PC-9 (cell line): ENCODE measurements at regions not wholly inside any gene's neighbourhood (a gene's known extent, or its start where the extent isn't known, plus 50 kb on each side); places are given as distances from the start of the nearest gene placed in this dataset.

Source experiments
- BruUV-seq: library from RNA; stranded (reverse); fragments of 400-500 nt; replicated peaks from 2 replicates; lab custom pipeline; 2021; lab: Mats Ljungman, UMichigan
- CTCF ChIA-PET: fragments of 300-600 bp; sonication (Branson Sonifier 250); formaldehyde crosslinking; loops from one replicate; lab custom pipeline; 2022; ENCODE audit warnings: antibody characterized with exemption; lab: Charles Lee
- POLR2A ChIA-PET: fragments of 300-600 bp; sonication (Branson Sonifier 250); formaldehyde crosslinking; loops from one replicate; lab custom pipeline; 2022; ENCODE audit warnings: antibody characterized with exemption; ENCODE audit not compliant: unreplicated experiment; lab: Charles Lee
- DNase-seq, 2 experiments: peaks; one replicate each; pipeline versions ENCODE4 v3.0.0 to v3.0.0-alpha.2; 2015 to 2022; ENCODE audit warnings: mixed read lengths in 1 of 2
- H2AFZ ChIP-seq: fragments of 200-600 bp; sonication (generic); 2 replicates; pipeline ENCODE4 v1.8.1; 2017; ENCODE audit warnings: antibody characterized with exemption
- H3F3A ChIP-seq: fragments of 200-600 bp; sonication (generic); 2 replicates; pipeline ENCODE4 v1.8.1; 2017; ENCODE audit warnings: antibody characterized with exemption, mild to moderate bottlenecking, low read depth; ENCODE audit not compliant: insufficient read depth
- H3K27ac ChIP-seq: fragments of 200-600 bp; sonication (generic); 2 replicates; pipeline ENCODE4 v1.6.1; 2016; ENCODE audit warnings: mixed run types
- H3K27me3 ChIP-seq: fragments of 200-600 bp; sonication (generic); 2 replicates; pipeline ENCODE4 v1.6.1; 2016; ENCODE audit warnings: low read depth, mixed run types; ENCODE audit not compliant: insufficient read depth
- H3K36me3 ChIP-seq: fragments of 200-600 bp; sonication (generic); 2 replicates; pipeline ENCODE4 v1.6.1; 2016; ENCODE audit warnings: low read depth, mixed run types
- H3K4me1 ChIP-seq: fragments of 200-600 bp; sonication (generic); replicated peaks from 2 replicates; pipeline ENCODE4 v1.6.1; 2016; ENCODE audit warnings: mixed run types; ENCODE audit not compliant: insufficient read depth
- H3K4me2 ChIP-seq: fragments of 200-600 bp; sonication (generic); 2 replicates; pipeline ENCODE4 v1.6.1; 2017; ENCODE audit warnings: mixed run types
- H3K4me3 ChIP-seq: fragments of 200-600 bp; sonication (generic); 2 replicates; pipeline ENCODE4 v1.6.1; 2016; ENCODE audit warnings: mixed run types
- H3K79me2 ChIP-seq: fragments of 200-600 bp; sonication (generic); 2 replicates; pipeline ENCODE4 v1.6.1; 2017; ENCODE audit warnings: low read depth, mixed run types
- H3K9me2 ChIP-seq: fragments of 200-600 bp; sonication (generic); 2 replicates; pipeline ENCODE4 v1.8.1; 2017; ENCODE audit warnings: mild to moderate bottlenecking; ENCODE audit not compliant: insufficient read depth
- H3K9me3 ChIP-seq: fragments of 200-600 bp; sonication (generic); 2 replicates; pipeline ENCODE4 v1.8.1; 2016; ENCODE audit warnings: low read depth; ENCODE audit not compliant: insufficient read depth
- H4K20me1 ChIP-seq: fragments of 200-600 bp; sonication (generic); 2 replicates; pipeline ENCODE4 v1.8.1; 2017; ENCODE audit not compliant: insufficient read depth
- EZH2 ChIP-seq: fragments of 200-600 bp; sonication (generic); IDR thresholded peaks from 2 replicates; pipeline ENCODE4 v1.8.0; 2017; ENCODE audit warnings: antibody characterized with exemption, low read depth
- intact Hi-C: fragments of 100-400 bp; cut with micrococcal nuclease; formaldehyde crosslinking; loops from one replicate; pipeline ENCODE4 v1.10.0; 2022; ENCODE audit not compliant: unreplicated experiment
- TF ChIP-seq, protein P1 (sequence below): fragments of 200-600 bp; sonication (generic); conservative IDR thresholded peaks from 2 replicates; pipeline ENCODE4 v1.6.1; 2017; ENCODE audit warnings: mixed run types, antibody characterized with exemption, mild to moderate bottlenecking, moderate library complexity

DNA sequence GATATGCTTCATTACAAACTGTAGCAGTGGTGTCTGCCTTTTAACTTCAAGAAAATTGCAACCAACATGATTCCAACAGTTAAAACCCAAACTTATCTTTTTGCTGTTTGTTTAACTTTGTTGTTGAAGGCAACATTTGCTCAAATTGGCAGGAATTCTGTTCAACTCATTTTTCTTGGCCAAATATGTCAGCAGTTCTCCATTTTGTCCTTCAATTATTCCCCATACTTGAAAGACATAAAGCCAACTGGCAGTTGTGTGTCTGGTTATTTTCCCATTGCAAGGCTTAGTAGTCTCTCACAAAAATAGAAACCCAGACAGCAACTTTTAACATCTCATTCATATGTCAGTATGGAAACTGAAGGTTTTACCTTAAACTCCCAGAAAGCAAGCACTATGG, 146.3 kb downstream of the LRIG3 start:
- no peak overlapping the region for H3K27ac ChIP-seq
- no peak for DNase-seq
- TF ChIP-seq, protein P1, sequence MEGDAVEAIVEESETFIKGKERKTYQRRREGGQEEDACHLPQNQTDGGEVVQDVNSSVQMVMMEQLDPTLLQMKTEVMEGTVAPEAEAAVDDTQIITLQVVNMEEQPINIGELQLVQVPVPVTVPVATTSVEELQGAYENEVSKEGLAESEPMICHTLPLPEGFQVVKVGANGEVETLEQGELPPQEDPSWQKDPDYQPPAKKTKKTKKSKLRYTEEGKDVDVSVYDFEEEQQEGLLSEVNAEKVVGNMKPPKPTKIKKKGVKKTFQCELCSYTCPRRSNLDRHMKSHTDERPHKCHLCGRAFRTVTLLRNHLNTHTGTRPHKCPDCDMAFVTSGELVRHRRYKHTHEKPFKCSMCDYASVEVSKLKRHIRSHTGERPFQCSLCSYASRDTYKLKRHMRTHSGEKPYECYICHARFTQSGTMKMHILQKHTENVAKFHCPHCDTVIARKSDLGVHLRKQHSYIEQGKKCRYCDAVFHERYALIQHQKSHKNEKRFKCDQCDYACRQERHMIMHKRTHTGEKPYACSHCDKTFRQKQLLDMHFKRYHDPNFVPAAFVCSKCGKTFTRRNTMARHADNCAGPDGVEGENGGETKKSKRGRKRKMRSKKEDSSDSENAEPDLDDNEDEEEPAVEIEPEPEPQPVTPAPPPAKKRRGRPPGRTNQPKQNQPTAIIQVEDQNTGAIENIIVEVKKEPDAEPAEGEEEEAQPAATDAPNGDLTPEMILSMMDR: no peak
- TF ChIP-seq EZH2: no peak
- H3K9me3 ChIP-seq: no peaks in the 10 kb centered on the region
- CTCF ChIA-PET: no interaction called here
- no peaks in the 10 kb centered on the region for H3K4me1 ChIP-seq
- H3K9me2 ChIP-seq: peaks cover 4% of the 10 kb centered on the region; the same call in 1 of the 2 replicates
- intact Hi-C loops: no loop called here
- no peak overlapping the region for H2AFZ ChIP-seq
- no peak overlapping the region for H3K4me2 ChIP-seq
- H3K27me3 ChIP-seq: no peaks in the 10 kb centered on the region
- H3F3A ChIP-seq: no peaks in the 10 kb centered on the region
- H3K4me3 ChIP-seq: no peak overlapping the region
- H4K20me1 ChIP-seq: no peaks in the 10 kb centered on the region
- BruUV-seq: no TSS peak
- POLR2A ChIA-PET: no interaction called here
- no peaks in the 10 kb centered on the region for H3K79me2 ChIP-seq
- no peaks in the 10 kb centered on the region for H3K36me3 ChIP-seq

DNA sequence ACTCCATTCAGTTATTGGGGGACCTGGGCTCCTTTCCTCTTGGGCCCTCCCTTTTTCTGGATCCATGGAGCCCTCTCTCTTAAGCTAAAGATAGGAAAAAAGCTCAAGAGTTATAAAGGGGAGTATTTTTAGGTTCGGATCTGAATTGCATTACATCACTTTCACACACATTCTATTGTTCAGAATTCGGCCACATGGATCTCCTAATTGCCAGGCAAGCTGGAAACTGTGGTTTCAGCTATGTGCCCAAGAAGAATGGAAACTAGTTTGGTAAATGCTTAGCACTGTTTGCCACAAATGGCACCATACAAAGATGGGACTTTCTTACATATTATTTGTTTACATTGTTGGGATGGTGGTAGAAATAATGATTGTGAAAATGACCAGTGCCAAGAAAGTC, 145.6 kb downstream of the LRIG3 start:
- POLR2A ChIA-PET: no interaction called here
- TF ChIP-seq, protein P1: no peak
- no peak for TF ChIP-seq EZH2
- H2AFZ ChIP-seq: no peak overlapping the region; the same call in 1 of the 2 replicates
- no peaks in the 10 kb centered on the region for H4K20me1 ChIP-seq
- H3K36me3 ChIP-seq: no peaks in the 10 kb centered on the region
- H3K27me3 ChIP-seq: no peaks in the 10 kb centered on the region
- H3K4me3 ChIP-seq: no peak overlapping the region
- H3K79me2 ChIP-seq: no peaks in the 10 kb centered on the region
- H3K9me3 ChIP-seq: no peaks in the 10 kb centered on the region
- no peaks in the 10 kb centered on the region for H3F3A ChIP-seq
- intact Hi-C loops: no loop called here
- H3K4me2 ChIP-seq: no peak overlapping the region
- BruUV-seq: no TSS peak
- CTCF ChIA-PET: no interaction called here
- H3K9me2 ChIP-seq: peaks cover 4% of the 10 kb centered on the region; the same call in 1 of the 2 replicates
- H3K27ac ChIP-seq: no peak overlapping the region
- no peaks in the 10 kb centered on the region for H3K4me1 ChIP-seq
- DNase-seq: no peak

DNA sequence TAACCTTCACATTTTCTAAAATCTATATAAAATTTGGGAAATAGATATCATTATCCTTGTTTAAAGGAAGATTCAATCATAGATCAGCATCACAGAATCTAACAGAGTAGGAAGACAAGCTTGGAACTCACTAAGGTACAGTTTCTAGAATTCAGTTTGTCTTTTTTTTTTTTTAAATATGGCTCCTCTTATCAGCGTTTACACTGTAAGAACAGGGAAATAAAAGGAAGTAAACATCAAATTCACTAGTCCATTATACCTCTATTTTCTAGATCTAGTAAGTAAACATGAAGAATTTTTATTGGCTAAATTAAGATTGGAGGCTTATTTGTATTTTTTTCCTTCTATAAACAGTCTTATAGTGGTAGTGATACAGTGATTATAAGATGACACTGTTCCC, 144.9 kb downstream of the LRIG3 start:
- H3K4me3 ChIP-seq: no peak overlapping the region
- H3K27me3 ChIP-seq: no peaks in the 10 kb centered on the region
- no TSS peak for BruUV-seq
- no peaks in the 10 kb centered on the region for H4K20me1 ChIP-seq
- H3K4me1 ChIP-seq: no peaks in the 10 kb centered on the region
- H2AFZ ChIP-seq: no peak overlapping the region
- TF ChIP-seq, protein P1: no peak
- no peak for TF ChIP-seq EZH2
- H3K4me2 ChIP-seq: no peak overlapping the region
- no peak for DNase-seq
- ChIA-PET CTCF (no interaction called here), POLR2A (no interaction called here)
- no peaks in the 10 kb centered on the region for H3K79me2 ChIP-seq
- H3K36me3 ChIP-seq: no peaks in the 10 kb centered on the region
- no peaks in the 10 kb centered on the region for H3F3A ChIP-seq
- no peaks in the 10 kb centered on the region for H3K9me3 ChIP-seq
- peaks cover 4% of the 10 kb centered on the region; the same call in 1 of the 2 replicates for H3K9me2 ChIP-seq
- H3K27ac ChIP-seq: no peak overlapping the region
- intact Hi-C loops: no loop called here
